Kasumi-1 (cell line): ENCODE measurements at regions not wholly inside any gene's neighbourhood (a gene's known extent, or its start where the extent isn't known, plus 50 kb on each side); places are given as distances from the start of the nearest gene placed in this dataset.

ENCODE experiments used
- DNase-seq, 2 experiments: peaks; one replicate each; lab custom pipeline; 2025; lab: John Stamatoyannopoulos, UW

- DNase-seq = no peak
Observed at GRCh38 chr18:76570856-76571255, 75.8 kb upstream of the ZNF516 start.

GRCh38 chr18:76569644-76570419 lies 74.8 kb upstream of the ZNF516 start:
- DNase-seq = no peak

GRCh38 chr18:76568731-76569130 lies 73.7 kb upstream of the ZNF516 start:
- DNase-seq = no peak

- no peak for DNase-seq
Observed at GRCh38 chr18:76567835-76568445, 72.9 kb upstream of the ZNF516 start.

GRCh38 chr18:76566987-76567386 lies 71.9 kb upstream of the ZNF516 start:
- no peak for DNase-seq

GRCh38 chr18:76565238-76566173 lies 70.5 kb upstream of the ZNF516 start:
- DNase-seq = peak; percentile 95

- DNase-seq = peak in 1 of 2 experiments; percentile 30
Observed at GRCh38 chr18:76564655-76565237, 69.7 kb upstream of the ZNF516 start.

- peak; percentile 30 to 39 for DNase-seq
Observed at GRCh38 chr18:76564117-76564516, 69.1 kb upstream of the ZNF516 start.

- DNase-seq = no peak
Observed at GRCh38 chr18:76562286-76563122, 67.5 kb upstream of the ZNF516 start.

GRCh38 chr18:76558881-76559667 lies 64.0 kb upstream of the ZNF516 start:
- no peak for DNase-seq

- DNase-seq = no peak
Observed at GRCh38 chr18:76557026-76557575, 62.1 kb upstream of the ZNF516 start.

GRCh38 chr18:76554547-76555222 lies 59.6 kb upstream of the ZNF516 start:
- DNase-seq = no peak

GRCh38 chr18:76553715-76554546 lies 58.9 kb upstream of the ZNF516 start:
- peak; percentile 87 to 90 for DNase-seq

- no peak for DNase-seq
Observed at GRCh38 chr18:76548541-76548940, 53.5 kb upstream of the ZNF516 start.

GRCh38 chr18:76547296-76547695 lies 52.3 kb upstream of the ZNF516 start:
- DNase-seq = no peak

- no peak for DNase-seq
Observed at GRCh38 chr18:76546436-76546835, 51.4 kb upstream of the ZNF516 start.

- DNase-seq = no peak
Observed at GRCh38 chr18:76546088-76546435, 51.0 kb upstream of the ZNF516 start.

GRCh38 chr18:76545433-76546087 lies 50.5 kb upstream of the ZNF516 start:
- DNase-seq = no peak
